GM18502 (cell line): ENCODE measurements at regions not wholly inside any gene's neighbourhood (a gene's known extent, or its start where the extent isn't known, plus 50 kb on each side); places are given as distances from the start of the nearest gene placed in this dataset.
A peak's percentile ranks its signal among the peaks of the same experiment; 100 is the strongest.
"Not testable (repeated sequence)": the region's sequence is repeated elsewhere in the genome, so short reads cannot be mapped to it uniquely, and the experiment has no call there.

Experiments used
- ATAC-seq: cut with Tn5 transposase; IDR thresholded peaks from one replicate; pipeline ENCODE4 v1.9.1; 2021; ENCODE audit warnings: mild to moderate bottlenecking; ENCODE audit not compliant: unreplicated experiment, poor library complexity

GRCh38 chr2:134040626-134041172 lies 213.2 kb upstream of the MGAT5 start:
- peak; percentile 41 for ATAC-seq

GRCh38 chr2:134041877-134042276 lies 212.0 kb upstream of the MGAT5 start:
- ATAC-seq, result no peak

GRCh38 chr2:134043028-134043427 lies 210.8 kb upstream of the MGAT5 start:
- not testable (repeated sequence) for ATAC-seq

GRCh38 chr2:134052173-134052572 lies 201.7 kb upstream of the MGAT5 start:
- no peak for ATAC-seq

GRCh38 chr2:134056173-134056572 lies 197.7 kb upstream of the MGAT5 start:
- ATAC-seq, result no peak

- not testable (repeated sequence) for ATAC-seq
Observed at GRCh38 chr2:134061066-134061465, 192.8 kb upstream of the MGAT5 start.

- not testable (repeated sequence) for ATAC-seq
Observed at GRCh38 chr2:134062235-134062634, 191.6 kb upstream of the MGAT5 start.

- ATAC-seq, result not testable (repeated sequence)
Observed at GRCh38 chr2:134063916-134064315, 190.0 kb upstream of the MGAT5 start.

GRCh38 chr2:134070281-134070741 lies 183.6 kb upstream of the MGAT5 start:
- no peak for ATAC-seq

GRCh38 chr2:134072341-134072740 lies 181.5 kb upstream of the MGAT5 start:
- no peak for ATAC-seq

- no peak for ATAC-seq
Observed at GRCh38 chr2:134073023-134073422, 180.8 kb upstream of the MGAT5 start.

- ATAC-seq, result no peak
Observed at GRCh38 chr2:134074619-134075018, 179.3 kb upstream of the MGAT5 start.

GRCh38 chr2:134075204-134075603 lies 178.7 kb upstream of the MGAT5 start:
- ATAC-seq, result no peak

GRCh38 chr2:134078354-134078753 lies 175.5 kb upstream of the MGAT5 start:
- ATAC-seq, result no peak

GRCh38 chr2:134079373-134079772 lies 174.5 kb upstream of the MGAT5 start:
- peak; percentile 98 for ATAC-seq

GRCh38 chr2:134080386-134081089 lies 173.3 kb upstream of the MGAT5 start:
- ATAC-seq, result no peak

- ATAC-seq, result no peak
Observed at GRCh38 chr2:134081238-134081938, 172.5 kb upstream of the MGAT5 start.

- ATAC-seq, result no peak
Observed at GRCh38 chr2:134083548-134083947, 170.3 kb upstream of the MGAT5 start.

- ATAC-seq, result no peak
Observed at GRCh38 chr2:134086594-134087219, 167.2 kb upstream of the MGAT5 start.

GRCh38 chr2:134087371-134087921 lies 166.4 kb upstream of the MGAT5 start:
- peak; percentile 74 for ATAC-seq

- ATAC-seq, result no peak
Observed at GRCh38 chr2:134089454-134089853, 164.4 kb upstream of the MGAT5 start.
